GM12878 (cell line): ENCODE measurements at regions not wholly inside any gene's neighbourhood (a gene's known extent, or its start where the extent isn't known, plus 50 kb on each side); places are given as distances from the start of the nearest gene placed in this dataset.
"Not testable (repeated sequence)": the region's sequence is repeated elsewhere in the genome, so short reads cannot be mapped to it uniquely, and the experiment has no call there.

ENCODE experiments used
- ATAC-seq: fragments of 200-7000 bp; cut with Tn5 transposase; 3 replicates; pipeline ENCODE4 v1.9.1; 2020; ENCODE audit warnings: mild to moderate bottlenecking, moderate library complexity
- BruUV-seq: library from RNA; stranded (reverse); fragments of 400-500 nt; replicated peaks from 2 replicates; lab custom pipeline; 2021; lab: Mats Ljungman, UMichigan
- CTCF ChIA-PET: fragments of 300-600 bp; sonication (Branson Sonifier 250); formaldehyde crosslinking; extraction: SDS; loops from one replicate; lab custom pipeline; 2021; ENCODE audit warnings: inconsistent platforms; lab: Yijun Ruan, JAX
- POLR2A ChIA-PET: fragments of 350-600 bp; formaldehyde crosslinking; extraction: SDS; loops from one replicate; lab custom pipeline; 2021; ENCODE audit warnings: inconsistent platforms; lab: Charles Lee
- RAD21 ChIA-PET: fragments of 300-600 bp; sonication (Branson Sonifier 250); formaldehyde crosslinking; loops from one replicate; lab custom pipeline; 2023; ENCODE audit warnings: antibody characterized with exemption; ENCODE audit not compliant: unreplicated experiment; lab: Charles Lee
- SMC1A ChIA-PET: fragments of 300-600 bp; sonication (Branson Sonifier 250); formaldehyde crosslinking; loops from one replicate; lab custom pipeline; 2023; ENCODE audit not compliant: unreplicated experiment, uncharacterized antibody; lab: Charles Lee
- DNase-seq: peaks from one replicate; pipeline ENCODE4 v3.0.0-alpha.2; 2011; ENCODE audit warnings: low read depth, low spot score
- FAIRE-seq: peaks from 3 replicates; lab custom pipeline; 2011; peaks lifted over from hg19 to GRCh38; lab: Jason Lieb, UNC
- H2AFZ ChIP-seq: 2 replicates; pipeline ENCODE4 v1.6.0; 2011; ENCODE audit warnings: low read depth, low read length, control low read depth; ENCODE audit not compliant: control insufficient read depth
- H3K27ac ChIP-seq: 2 replicates; pipeline ENCODE4 v1.5.1; 2011; ENCODE audit warnings: control low read depth; ENCODE audit not compliant: control insufficient read depth, insufficient read depth
- H3K27me3 ChIP-seq, 2 experiments: replicated peaks in 1 of 2; 2 replicates each; pipeline versions ENCODE4 v1.6.0 to v1.6.1; 2011; ENCODE audit warnings: low read length in 1 of 2; ENCODE audit not compliant: control insufficient read depth in 2 of 2, insufficient read depth in 2 of 2
- H3K36me3 ChIP-seq, 2 experiments: 2 replicates each; pipeline ENCODE4 v1.5.1; 2011; ENCODE audit warnings: low read length in 1 of 2; ENCODE audit not compliant: control insufficient read depth in 2 of 2, insufficient read depth in 2 of 2
- H3K4me1 ChIP-seq: 2 replicates; pipeline ENCODE4 v1.6.1; 2011; ENCODE audit warnings: mild to moderate bottlenecking, low read length, moderate library complexity, mixed read lengths; ENCODE audit not compliant: control insufficient read depth, insufficient read depth
- H3K4me2 ChIP-seq: 2 replicates; pipeline ENCODE4 v1.6.0; 2011; ENCODE audit warnings: control low read depth; ENCODE audit not compliant: control insufficient read depth, insufficient read depth
- H3K4me3 ChIP-seq: fragments of 200-600 bp; sonication (generic); 2 replicates; pipeline ENCODE4 v1.5.1; 2016
- H3K79me2 ChIP-seq: 2 replicates; pipeline ENCODE4 v1.6.0; 2011; ENCODE audit warnings: low read length; ENCODE audit not compliant: control insufficient read depth, insufficient read depth
- H3K9ac ChIP-seq: 2 replicates; pipeline ENCODE4 v1.8.0; 2011; ENCODE audit warnings: low read length, control low read depth, mixed read lengths; ENCODE audit not compliant: control insufficient read depth, insufficient read depth
- H3K9me3 ChIP-seq: replicated peaks from 3 replicates; pipeline ENCODE4 v1.5.1; 2011; ENCODE audit warnings: mild to moderate bottlenecking, low read length; ENCODE audit not compliant: control insufficient read depth, insufficient read depth
- H4K20me1 ChIP-seq: 2 replicates; pipeline ENCODE4 v1.6.0; 2011; ENCODE audit not compliant: control insufficient read depth, insufficient read depth
- BCL3 ChIP-seq: IDR thresholded peaks from 2 replicates; pipeline ENCODE4 v1.6.1; 2011; ENCODE audit warnings: borderline replicate concordance, low read depth, mild to moderate bottlenecking, moderate library complexity, low read length; ENCODE audit not compliant: insufficient read depth, poor library complexity, severe bottlenecking
- CEBPZ ChIP-seq: fragments of 150-350 bp; IDR thresholded peaks from 2 replicates; pipeline ENCODE4 v1.6.1; 2016; ENCODE audit warnings: low read depth, low read length
- JUNB ChIP-seq: IDR thresholded peaks from 2 replicates; pipeline ENCODE4 v1.6.1; 2016; ENCODE audit warnings: antibody characterized with exemption, mild to moderate bottlenecking
- NFYA ChIP-seq: IDR thresholded peaks from 2 replicates; pipeline ENCODE4 v1.6.1; 2011; ENCODE audit warnings: low read depth, mild to moderate bottlenecking, low read length, improper control_type of control experiment, borderline replicate concordance
- NKRF ChIP-seq: fragments of 450-650 bp; conservative IDR thresholded peaks from 2 replicates; pipeline ENCODE4 v1.6.1; 2017; ENCODE audit warnings: mild to moderate bottlenecking, moderate library complexity
- NR2C2 ChIP-seq: IDR thresholded peaks from 2 replicates; pipeline ENCODE4 v1.6.1; 2011; ENCODE audit warnings: borderline replicate concordance, low read depth; ENCODE audit not compliant: control insufficient read depth, insufficient read length
- ZBED1 ChIP-seq: IDR thresholded peaks from 2 replicates; pipeline ENCODE4 v1.6.1; 2016; ENCODE audit warnings: borderline replicate concordance
- WGBS: methylation state at CpG from one replicate; pipeline ENCODE4 v1.1.6; 2016; ENCODE audit warnings: low lambda C conversion rate; ENCODE audit not compliant: insufficient replicate concordance, insufficient coverage; ENCODE audit errors: missing lambda C conversion rate; 5-methylcytosine and 5-hydroxymethylcytosine counted together
- in situ Hi-C: fragments of 300-500 bp; cut with MboI; formaldehyde crosslinking; loops from 9 replicates; pipeline ENCODE4 v1.14.3; 2018; ENCODE audit warnings: mixed read lengths
- intact Hi-C: fragments of 100-400 bp; cut with micrococcal nuclease; formaldehyde crosslinking; loops from one replicate; pipeline ENCODE4 v1.14.2; 2022; ENCODE audit not compliant: unreplicated experiment

DNA sequence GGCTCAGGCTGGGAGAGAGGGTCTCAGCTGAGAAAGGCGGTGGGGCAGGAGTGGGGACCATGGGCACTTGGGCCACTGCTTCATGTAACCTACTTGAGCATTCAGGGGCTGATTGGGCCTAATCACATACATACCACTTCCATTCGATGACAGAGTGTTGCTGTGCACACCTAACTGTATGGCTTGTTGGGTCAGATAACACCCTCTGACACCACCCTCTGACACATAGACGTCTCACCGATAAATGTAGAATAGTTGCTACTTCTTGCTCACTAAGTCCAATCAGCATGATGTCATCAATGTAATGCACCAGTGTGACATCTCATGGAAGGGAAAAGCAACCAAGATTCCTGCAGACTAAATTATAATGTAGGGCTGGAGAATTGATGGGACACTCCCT lies 252.9 kb upstream of the SGCG start:
- FAIRE-seq, H2AFZ ChIP-seq: not testable (repeated sequence)

DNA sequence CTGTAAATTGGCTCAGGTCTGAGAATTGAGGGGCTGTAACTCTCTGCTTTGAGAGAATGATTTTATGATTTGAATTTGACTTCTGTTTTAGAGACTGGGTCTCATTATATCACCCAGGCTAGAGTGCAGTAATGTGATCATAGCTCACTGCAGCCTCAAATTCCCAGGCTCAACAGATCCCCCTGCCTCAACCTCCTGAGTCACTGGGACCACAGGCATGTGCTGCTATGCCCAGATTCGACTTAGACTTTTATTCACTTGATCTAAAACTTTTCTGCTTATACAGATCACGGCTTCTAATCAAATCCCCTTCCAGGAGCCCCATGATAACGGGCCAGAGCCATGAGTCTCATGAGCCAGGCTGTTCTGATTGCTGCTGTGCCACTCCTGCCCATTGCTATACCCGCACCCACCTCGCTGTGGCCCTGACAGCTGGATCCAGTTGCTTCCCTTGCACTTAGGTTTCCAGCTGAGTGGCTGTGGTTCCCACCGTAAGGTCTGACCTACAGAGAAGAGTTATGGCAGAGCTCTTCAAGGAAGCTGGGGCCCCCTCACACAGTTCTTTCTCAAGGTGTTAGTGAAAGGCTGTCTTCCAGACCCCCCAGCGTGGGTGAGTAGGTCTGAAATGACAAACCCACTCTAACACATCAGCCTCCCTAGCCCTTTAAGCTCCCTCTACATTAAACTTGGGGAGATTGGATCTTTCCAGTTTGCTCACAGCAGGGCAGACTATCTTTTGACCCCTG lies 251.2 kb upstream of the SGCG start:
- ChIA-PET CTCF (no interaction called here), RAD21 (no interaction called here), SMC1A (interaction anchor here (1.6 kb wide), 1 partner anchor 129 kb away, joined by 3 read pairs; no protein-coding TSS in a partner anchor), POLR2A (no interaction called here)
- H3K4me3 ChIP-seq: no peak overlapping the region
- WGBS: 49% methylated on average over 7 of the region's 7 CpGs
- H3K9me3 ChIP-seq: no peaks in the 10 kb centered on the region; the same call in 2 of the 3 replicates
- no peak overlapping the region for H2AFZ ChIP-seq
- DNase-seq: no peak
- no peaks in the 10 kb centered on the region for H3K36me3 ChIP-seq
- H3K27ac ChIP-seq: no peak overlapping the region
- BruUV-seq: no TSS peak
- H3K4me1 ChIP-seq: no peaks in the 10 kb centered on the region
- TF ChIP-seq JUNB (no peak), CEBPZ (no peak), NR2C2 (no peak), ZBED1 (no peak), NFYA (no peak), NKRF (no peak)
- TF ChIP-seq, all 136 proteins: peak for 0
- H3K9ac ChIP-seq: no peak overlapping the region
- H4K20me1 ChIP-seq: no peaks in the 10 kb centered on the region
- H3K27me3 ChIP-seq: no peaks in the 10 kb centered on the region
- in situ Hi-C loops (no loop called here), intact Hi-C loops (loop anchor here (10.0 kb wide), 1 partner anchor 1425 kb away; no protein-coding TSS in a partner anchor)
- H3K79me2 ChIP-seq: no peaks in the 10 kb centered on the region
- ATAC-seq: no peak
- H3K4me2 ChIP-seq: no peak overlapping the region
- no peak for FAIRE-seq

More for the DNA sequence above, 252.9 kb upstream of the SGCG start:
- SMC1A ChIA-PET, H3K4me1 ChIP-seq, DNase-seq, POLR2A ChIA-PET, H3K9ac ChIP-seq, H3K9me3 ChIP-seq, H3K36me3 ChIP-seq, BruUV-seq, ATAC-seq, H3K27me3 ChIP-seq, RAD21 ChIA-PET, H3K79me2 ChIP-seq, H3K4me3 ChIP-seq, H4K20me1 ChIP-seq, H3K4me2 ChIP-seq, intact Hi-C loops, in situ Hi-C loops, H3K27ac ChIP-seq: not testable (repeated sequence)
- CTCF ChIA-PET: interaction anchor here (0.7 kb wide), 1 partner anchor 119 kb away, joined by 3 read pairs; no protein-coding TSS in a partner anchor
- TF ChIP-seq BCL3: peak; percentile 39
- 81% methylated on average over 4 of the region's 4 CpGs for WGBS
